Astrocyte (in vitro differentiated cells and primary cell): ENCODE measurements at regions not wholly inside any gene's neighbourhood (a gene's known extent, or its start where the extent isn't known, plus 50 kb on each side); places are given as distances from the start of the nearest gene placed in this dataset.

Experiments used
- CTCF ChIP-seq: IDR thresholded peaks from 2 replicates; pipeline ENCODE4 v1.5.1; 2011; ENCODE audit warnings: low read depth, mild to moderate bottlenecking, inconsistent platforms, low read length, moderate library complexity; ENCODE audit not compliant: insufficient read depth
- EZH2 ChIP-seq: IDR thresholded peaks from 2 replicates; pipeline ENCODE4 v1.6.1; 2012; ENCODE audit warnings: mild to moderate bottlenecking, low read length, inconsistent platforms; ENCODE audit not compliant: insufficient read depth

GRCh38 chr12:112589275-112589674 lies 170.5 kb downstream of the PTPN11 start:
- TF ChIP-seq CTCF (no peak), EZH2 (no peak)
